Suprapubic skin (tissue), 3 donors: ENCODE measurements at regions not wholly inside any gene's neighbourhood (a gene's known extent, or its start where the extent isn't known, plus 50 kb on each side); places are given as distances from the start of the nearest gene placed in this dataset.

Experiments
- EP300 ChIP-seq: sonication (generic); formaldehyde crosslinking; IDR thresholded peaks from one replicate; pipeline ENCODE4 v1.6.1; 2017; ENCODE audit warnings: antibody characterized with exemption
- POLR2A ChIP-seq, 2 donors: fragments of 450-650 bp; IDR thresholded peaks; one replicate each; pipeline ENCODE4 v1.6.1; 2017; ENCODE audit warnings: antibody characterized with exemption in 2 of 2, mild to moderate bottlenecking in 2 of 2, moderate library complexity in 2 of 2
- TF ChIP-seq, protein P1 (sequence below), 2 donors: fragments of 200-600 bp in 1 of 2; fragments of 450-650 bp in 1 of 2; sonication (generic) in 1 of 2; IDR thresholded peaks; one replicate each; pipeline ENCODE4 v1.5.1; 2016 to 2019; ENCODE audit warnings: antibody characterized with exemption in 2 of 2, mild to moderate bottlenecking in 1 of 2, moderate library complexity in 1 of 2

DNA sequence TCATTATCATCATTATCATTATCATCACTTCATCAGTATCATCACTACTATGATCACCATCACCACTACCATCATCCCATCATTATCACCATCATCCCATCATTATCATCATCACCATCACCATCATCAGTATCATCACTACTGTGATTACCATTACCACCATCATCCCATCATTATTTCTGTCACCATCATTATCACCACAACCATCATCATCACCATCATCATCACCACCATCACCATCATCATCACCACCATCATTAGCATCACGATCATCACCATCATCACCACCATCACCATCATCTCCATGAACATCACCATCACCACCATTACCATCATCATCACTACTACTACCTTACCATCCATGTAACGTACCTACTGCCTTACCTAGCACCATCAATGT lies 368.8 kb downstream of the SEC14L1 start:
- TF ChIP-seq, protein P1, sequence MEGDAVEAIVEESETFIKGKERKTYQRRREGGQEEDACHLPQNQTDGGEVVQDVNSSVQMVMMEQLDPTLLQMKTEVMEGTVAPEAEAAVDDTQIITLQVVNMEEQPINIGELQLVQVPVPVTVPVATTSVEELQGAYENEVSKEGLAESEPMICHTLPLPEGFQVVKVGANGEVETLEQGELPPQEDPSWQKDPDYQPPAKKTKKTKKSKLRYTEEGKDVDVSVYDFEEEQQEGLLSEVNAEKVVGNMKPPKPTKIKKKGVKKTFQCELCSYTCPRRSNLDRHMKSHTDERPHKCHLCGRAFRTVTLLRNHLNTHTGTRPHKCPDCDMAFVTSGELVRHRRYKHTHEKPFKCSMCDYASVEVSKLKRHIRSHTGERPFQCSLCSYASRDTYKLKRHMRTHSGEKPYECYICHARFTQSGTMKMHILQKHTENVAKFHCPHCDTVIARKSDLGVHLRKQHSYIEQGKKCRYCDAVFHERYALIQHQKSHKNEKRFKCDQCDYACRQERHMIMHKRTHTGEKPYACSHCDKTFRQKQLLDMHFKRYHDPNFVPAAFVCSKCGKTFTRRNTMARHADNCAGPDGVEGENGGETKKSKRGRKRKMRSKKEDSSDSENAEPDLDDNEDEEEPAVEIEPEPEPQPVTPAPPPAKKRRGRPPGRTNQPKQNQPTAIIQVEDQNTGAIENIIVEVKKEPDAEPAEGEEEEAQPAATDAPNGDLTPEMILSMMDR (IDR thresholded peaks at IDR 0.05) = no peak
- TF ChIP-seq POLR2A (IDR thresholded peaks at IDR 0.05) (no peak), EP300 (no peak)
